Stomach smooth muscle (tissue), 2 donors: ENCODE measurements at regions not wholly inside any gene's neighbourhood (a gene's known extent, or its start where the extent isn't known, plus 50 kb on each side); places are given as distances from the start of the nearest gene placed in this dataset.

Source experiments
- H3K27ac ChIP-seq: one replicate; pipeline ENCODE4 v1.7.0; 2013; ENCODE audit warnings: mild to moderate bottlenecking, low read length, inconsistent platforms
- H3K27me3 ChIP-seq, 2 donors: one replicate each; pipeline ENCODE4 v1.7.0; 2013; ENCODE audit warnings: low read length in 2 of 2; ENCODE audit not compliant: insufficient read depth in 2 of 2, control insufficient read depth in 1 of 2
- H3K36me3 ChIP-seq, 2 donors: one replicate each; pipeline ENCODE4 v1.7.0; 2013; ENCODE audit warnings: low read length in 2 of 2; ENCODE audit not compliant: control insufficient read depth in 2 of 2, insufficient read depth in 2 of 2
- H3K4me1 ChIP-seq: one replicate; pipeline ENCODE4 v1.7.0; 2013; ENCODE audit warnings: low read length; ENCODE audit not compliant: control insufficient read depth, insufficient read depth
- H3K4me3 ChIP-seq, 2 donors: one replicate each; pipeline ENCODE4 v1.7.0; 2013; ENCODE audit warnings: low read length in 2 of 2
- H3K9ac ChIP-seq, 2 donors: one replicate each; pipeline ENCODE4 v1.7.0; 2013; ENCODE audit warnings: low read length in 2 of 2, mild to moderate bottlenecking in 1 of 2
- H3K9me3 ChIP-seq, 2 donors: one replicate each; pipeline ENCODE4 v1.7.0; 2013; ENCODE audit warnings: low read length in 2 of 2; ENCODE audit not compliant: control insufficient read depth in 2 of 2
- donor health status: healthy.
- donor health status: Pancreatic carcinoma.

DNA sequence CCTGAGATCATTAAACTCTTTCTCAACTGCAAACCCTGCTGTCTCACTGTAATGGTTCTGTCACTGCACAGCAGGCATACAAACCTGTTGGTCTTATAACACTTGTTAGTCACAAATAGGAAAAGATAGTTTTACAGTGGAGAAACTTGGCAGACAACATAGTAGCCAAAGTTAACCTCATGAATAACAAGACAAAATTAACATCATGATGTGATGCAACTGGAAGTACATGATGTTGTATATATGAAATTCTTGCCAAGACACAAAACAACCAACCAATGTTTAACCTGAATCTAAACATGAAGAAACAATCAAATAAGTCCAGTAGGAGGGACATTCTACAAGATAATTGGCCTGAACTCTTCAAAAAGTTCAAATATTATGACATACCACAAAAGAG lies 189.3 kb downstream of the RNF152 start:
- Histone ChIP-seq H3K27ac (no peak overlapping the region), H3K9ac (no peak overlapping the region), H3K4me1 (no peaks in the 10 kb centered on the region), H3K9me3 (no peaks in the 10 kb centered on the region), H3K4me3 (no peak overlapping the region), H3K27me3 (no peaks in the 10 kb centered on the region), H3K36me3 (no peaks in the 10 kb centered on the region)

GRCh38 chr18:61702007-61702406 lies 190.8 kb downstream of the RNF152 start:
- no peak overlapping the region for H3K4me3 ChIP-seq
- no peaks in the 10 kb centered on the region for H3K9me3 ChIP-seq
- H3K27ac ChIP-seq = no peak overlapping the region
- H3K27me3 ChIP-seq = no peaks in the 10 kb centered on the region
- H3K9ac ChIP-seq = no peak overlapping the region
- no peaks in the 10 kb centered on the region for H3K36me3 ChIP-seq
- no peaks in the 10 kb centered on the region for H3K4me1 ChIP-seq

DNA sequence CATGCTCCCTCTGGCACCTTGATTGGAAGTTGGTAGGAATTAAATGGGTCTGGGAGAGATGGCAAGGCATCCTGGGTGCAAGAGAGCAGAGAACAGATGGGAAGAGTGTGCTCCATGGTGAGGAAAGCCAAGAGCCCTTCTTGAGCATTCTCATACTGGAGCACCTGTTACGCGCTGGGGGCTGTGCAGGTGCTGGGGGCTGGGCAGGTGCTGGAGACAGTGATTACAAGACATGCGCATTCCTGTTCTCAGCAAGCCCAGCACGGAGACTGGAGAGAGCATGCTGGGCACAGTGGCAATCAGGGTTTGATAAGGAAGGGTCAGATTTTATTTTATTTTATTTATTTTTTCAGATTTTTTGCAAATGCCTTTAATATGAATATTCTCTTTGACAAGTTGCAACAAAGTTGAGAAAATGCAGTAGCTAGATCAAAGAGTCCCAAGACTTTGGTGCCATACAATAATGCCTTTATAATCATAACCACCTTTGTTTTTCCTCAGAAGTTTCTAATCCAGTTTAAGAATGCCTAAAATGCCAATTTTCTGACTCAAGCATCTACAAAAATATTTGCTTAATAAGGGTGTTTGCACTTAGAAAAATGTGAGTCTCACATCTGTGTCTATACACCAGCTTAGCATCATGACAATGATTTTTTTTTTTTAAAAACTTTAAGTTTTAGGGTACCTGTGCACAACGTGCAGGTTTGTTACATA lies 193.3 kb downstream of the RNF152 start:
- H3K27ac ChIP-seq = no peak overlapping the region
- H3K9ac ChIP-seq = no peak overlapping the region
- H3K9me3 ChIP-seq = peaks cover 5 to 7% of the 10 kb centered on the region in 2 donors
- H3K4me3 ChIP-seq = no peak overlapping the region
- H3K36me3 ChIP-seq = no peaks in the 10 kb centered on the region
- H3K27me3 ChIP-seq = no peaks in the 10 kb centered on the region
- H3K4me1 ChIP-seq = no peaks in the 10 kb centered on the region

GRCh38 chr18:61697306-61697909 lies 195.4 kb downstream of the RNF152 start:
- Histone ChIP-seq H3K9ac (no peak overlapping the region), H3K36me3 (no peaks in the 10 kb centered on the region), H3K9me3 (peaks cover 5 to 7% of the 10 kb centered on the region in 2 donors), H3K4me3 (no peak overlapping the region), H3K4me1 (no peaks in the 10 kb centered on the region), H3K27me3 (no peaks in the 10 kb centered on the region), H3K27ac (no peak overlapping the region)

DNA sequence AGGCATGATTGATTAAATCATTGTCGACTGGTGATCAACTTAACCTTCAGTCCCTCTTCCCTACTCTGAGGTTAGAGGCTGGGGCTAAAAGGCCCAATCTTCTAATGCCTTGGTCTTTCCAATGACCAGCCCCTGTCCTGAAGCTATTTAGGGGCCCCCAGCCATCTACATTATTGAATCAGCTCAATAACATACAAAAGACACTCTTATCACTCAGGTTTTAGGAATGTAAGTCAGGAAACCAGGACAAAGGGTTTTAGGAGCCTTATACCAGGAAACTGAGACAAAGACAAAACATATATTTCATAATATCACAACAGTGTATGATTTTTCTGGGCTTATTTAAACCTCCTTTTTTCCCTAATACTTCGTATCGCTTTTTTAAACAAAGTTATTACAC lies 198.6 kb downstream of the RNF152 start:
- H3K27ac ChIP-seq = no peak overlapping the region
- peaks cover 5 to 7% of the 10 kb centered on the region in 2 donors for H3K9me3 ChIP-seq
- H3K9ac ChIP-seq = no peak overlapping the region
- H3K4me3 ChIP-seq = no peak overlapping the region
- H3K36me3 ChIP-seq = no peaks in the 10 kb centered on the region
- H3K4me1 ChIP-seq = no peaks in the 10 kb centered on the region
- no peaks in the 10 kb centered on the region for H3K27me3 ChIP-seq

DNA sequence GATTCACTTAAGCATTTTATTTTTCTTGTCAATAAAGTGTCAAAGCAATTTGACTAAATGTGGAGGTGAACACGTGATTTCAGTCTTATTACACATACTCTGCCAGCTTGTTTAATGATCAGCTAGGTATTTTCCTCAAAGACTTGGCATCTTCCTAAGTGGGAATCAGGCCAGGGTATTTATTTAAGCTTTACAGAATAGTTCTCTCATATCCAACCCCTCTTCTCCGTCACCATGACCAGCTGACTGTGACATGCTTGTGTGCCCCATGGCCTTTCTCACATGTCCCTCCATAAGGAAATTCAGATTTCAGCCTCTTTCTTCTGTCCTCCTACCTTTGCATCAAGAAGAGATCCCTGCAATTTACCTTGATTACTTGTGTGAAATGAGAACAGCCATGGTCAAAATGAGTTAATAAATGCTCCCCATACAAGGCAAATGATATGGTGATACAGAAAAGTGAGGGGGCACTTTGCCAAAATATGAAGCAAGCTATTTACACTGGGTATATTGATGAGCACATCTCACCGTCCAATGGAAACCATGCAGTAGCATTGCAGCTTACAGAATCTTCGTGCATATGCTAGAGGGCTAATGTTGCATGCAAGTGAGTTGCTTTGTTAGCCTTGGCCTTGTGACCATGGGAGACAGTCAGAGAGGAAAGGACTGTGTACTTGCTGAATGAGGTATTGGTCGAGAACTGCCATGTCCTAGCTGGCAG lies 202.2 kb downstream of the RNF152 start:
- H3K27ac ChIP-seq = no peak overlapping the region
- H3K27me3 ChIP-seq = no peaks in the 10 kb centered on the region
- no peak overlapping the region for H3K4me3 ChIP-seq
- H3K36me3 ChIP-seq = no peaks in the 10 kb centered on the region
- no peak overlapping the region for H3K9ac ChIP-seq
- H3K9me3 ChIP-seq = peaks cover 3 to 4% of the 10 kb centered on the region in 2 donors
- no peaks in the 10 kb centered on the region for H3K4me1 ChIP-seq

- Histone ChIP-seq H3K9me3 (peaks cover 0 to 2% of the 10 kb centered on the region in 2 donors), H3K4me3 (no peak overlapping the region), H3K27ac (no peak overlapping the region), H3K36me3 (no peaks in the 10 kb centered on the region), H3K27me3 (no peaks in the 10 kb centered on the region), H3K4me1 (no peaks in the 10 kb centered on the region), H3K9ac (no peak overlapping the region)
Measured at GRCh38 chr18:61687317-61687716, 205.5 kb downstream of the RNF152 start.

GRCh38 chr18:61683856-61684255 lies 209.0 kb downstream of the RNF152 start:
- H3K9ac ChIP-seq = no peak overlapping the region
- H3K27me3 ChIP-seq = no peaks in the 10 kb centered on the region
- H3K36me3 ChIP-seq = no peaks in the 10 kb centered on the region
- peaks cover 6% of the 10 kb centered on the region in 2 donors for H3K9me3 ChIP-seq
- no peak overlapping the region for H3K4me3 ChIP-seq
- no peak overlapping the region for H3K27ac ChIP-seq
- no peaks in the 10 kb centered on the region for H3K4me1 ChIP-seq

DNA sequence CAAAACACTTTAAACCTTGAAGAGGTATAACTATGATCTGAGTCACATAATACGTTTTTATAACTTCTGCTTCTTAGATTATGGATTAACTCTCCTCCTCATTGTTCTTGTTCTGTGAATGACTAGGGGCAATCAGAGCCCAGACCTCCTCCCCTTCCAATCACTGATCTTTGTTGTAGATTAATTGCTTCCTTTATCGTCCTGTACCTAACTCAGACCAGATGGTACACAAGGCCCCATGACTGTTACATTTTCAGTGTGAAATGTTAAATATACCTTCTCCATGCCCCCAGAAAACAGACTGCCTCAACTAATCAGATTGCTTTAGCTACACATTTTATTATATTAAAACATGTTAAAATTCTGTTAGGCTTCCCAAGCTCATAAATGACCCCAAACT lies 211.7 kb downstream of the RNF152 start:
- no peak overlapping the region for H3K27ac ChIP-seq

DNA sequence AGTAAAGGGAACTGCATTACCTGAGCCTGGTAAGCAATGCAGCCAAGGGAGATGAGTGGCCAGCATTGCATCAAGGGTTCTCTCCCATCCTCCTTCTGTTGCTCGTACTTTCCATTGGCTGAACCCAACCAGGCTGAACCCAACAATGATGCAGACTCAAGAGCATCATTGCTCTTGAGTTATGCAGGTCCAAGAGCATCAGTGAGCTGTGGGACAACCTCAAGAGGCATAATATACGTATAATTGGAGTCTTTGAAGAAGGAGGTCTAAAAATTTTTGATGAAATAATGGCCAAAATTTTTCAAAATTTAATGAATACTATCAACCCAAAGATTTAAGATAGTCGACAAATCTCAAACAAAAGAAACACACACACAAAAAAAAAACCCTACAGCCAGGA lies 213.0 kb downstream of the RNF152 start:
- H3K4me1 ChIP-seq = no peaks in the 10 kb centered on the region
- H3K9ac ChIP-seq = no peak overlapping the region
- H3K4me3 ChIP-seq = no peak overlapping the region
- H3K27me3 ChIP-seq = no peaks in the 10 kb centered on the region
- no peak overlapping the region for H3K27ac ChIP-seq
- H3K36me3 ChIP-seq = no peaks in the 10 kb centered on the region
- H3K9me3 ChIP-seq = peaks cover 5 to 6% of the 10 kb centered on the region in 2 donors

More for the DNA sequence above, 211.7 kb downstream of the RNF152 start:
- Histone ChIP-seq H3K9me3 (peaks cover 6% of the 10 kb centered on the region in 2 donors), H3K9ac (no peak overlapping the region), H3K4me3 (no peak overlapping the region), H3K4me1 (no peaks in the 10 kb centered on the region), H3K36me3 (no peaks in the 10 kb centered on the region), H3K27me3 (no peaks in the 10 kb centered on the region)
